PC-9 (cell line): ENCODE measurements at regions not wholly inside any gene's neighbourhood (a gene's known extent, or its start where the extent isn't known, plus 50 kb on each side); places are given as distances from the start of the nearest gene placed in this dataset.

Experiments
- CTCF ChIP-seq: fragments of 200-600 bp; sonication (generic); conservative IDR thresholded peaks from 2 replicates; pipeline ENCODE4 v1.6.1; 2017; ENCODE audit warnings: mixed run types, antibody characterized with exemption, mild to moderate bottlenecking, moderate library complexity
- EZH2 ChIP-seq: fragments of 200-600 bp; sonication (generic); IDR thresholded peaks from 2 replicates; pipeline ENCODE4 v1.8.0; 2017; ENCODE audit warnings: antibody characterized with exemption, low read depth

- TF ChIP-seq CTCF, result no peak
- TF ChIP-seq EZH2, result no peak
These were observed 81.6 kb downstream of the CAPZA3 start for GRCh38 chr12:18819484-18819883.
